GM21737 (cell line): ENCODE measurements at regions not wholly inside any gene's neighbourhood (a gene's known extent, or its start where the extent isn't known, plus 50 kb on each side); places are given as distances from the start of the nearest gene placed in this dataset.
"Not testable (repeated sequence)": the region's sequence is repeated elsewhere in the genome, so short reads cannot be mapped to it uniquely, and the experiment has no call there.

Experiments used
- ATAC-seq: cut with Tn5 transposase; IDR thresholded peaks from one replicate; pipeline ENCODE4 v1.9.1; 2021; ENCODE audit warnings: mild to moderate bottlenecking, moderate library complexity; ENCODE audit not compliant: unreplicated experiment

DNA sequence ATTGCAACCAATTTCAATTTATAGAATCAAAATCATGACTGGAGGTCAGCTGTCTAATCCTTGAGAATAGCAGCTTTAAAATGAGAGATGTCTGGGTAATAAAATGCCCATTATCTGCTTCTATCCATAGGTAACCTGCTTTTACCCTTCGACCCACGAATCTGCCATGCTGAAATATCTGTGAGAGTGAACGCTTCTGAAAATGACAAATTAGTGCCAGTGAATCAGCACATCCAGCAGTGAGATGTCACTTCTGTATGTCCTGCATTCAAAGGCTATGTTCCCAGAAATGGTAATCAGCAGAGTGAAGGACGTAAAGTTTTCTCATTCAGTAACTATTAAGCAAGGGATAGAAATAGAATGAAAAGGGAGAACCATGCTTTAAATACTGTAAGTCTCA is 532.4 kb upstream of the ITGA1 start:
- no peak for ATAC-seq

DNA sequence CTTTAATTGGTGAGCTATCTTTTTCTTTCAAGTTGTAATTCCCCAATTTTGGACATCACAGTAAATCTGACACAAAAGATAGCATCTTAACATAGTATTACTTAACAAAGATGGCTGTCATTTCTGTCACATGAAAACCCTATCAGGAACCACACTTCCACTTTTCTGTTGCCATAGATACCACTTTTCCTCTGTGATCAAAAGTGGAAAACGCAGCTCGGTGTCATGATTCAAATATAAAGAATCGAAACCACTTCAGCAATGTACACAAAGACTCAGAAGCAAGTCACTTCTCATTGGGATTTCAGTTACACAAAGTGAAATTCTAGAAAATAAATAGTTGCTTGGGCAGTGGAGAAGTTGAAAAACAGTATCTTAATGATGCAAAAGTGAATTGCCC is 524.9 kb upstream of the ITGA1 start:
- ATAC-seq = no peak

- ATAC-seq = no peak
Observed at GRCh38 chr5:52269401-52269800, 518.3 kb upstream of the ITGA1 start.

- ATAC-seq = no peak
Observed at GRCh38 chr5:52269859-52270258, 517.9 kb upstream of the ITGA1 start.

DNA sequence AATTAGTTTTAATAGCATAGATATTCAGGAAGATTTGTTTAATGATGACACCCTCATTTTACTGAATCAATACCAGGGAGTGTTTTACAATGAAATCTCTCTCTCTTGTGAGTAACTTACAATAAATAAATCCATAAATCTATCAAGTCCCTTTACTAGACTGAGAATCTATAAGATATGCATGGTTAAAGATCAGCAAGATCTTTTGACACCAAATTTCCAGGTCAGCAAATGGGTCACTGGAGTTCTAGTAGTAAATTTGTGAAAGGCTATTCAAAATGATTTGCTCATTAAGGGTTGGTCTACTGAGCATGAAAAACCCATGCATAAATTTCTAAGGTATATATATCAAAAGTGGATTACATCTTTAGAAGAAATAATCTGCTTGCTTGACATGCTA is 512.1 kb upstream of the ITGA1 start:
- ATAC-seq = no peak

DNA sequence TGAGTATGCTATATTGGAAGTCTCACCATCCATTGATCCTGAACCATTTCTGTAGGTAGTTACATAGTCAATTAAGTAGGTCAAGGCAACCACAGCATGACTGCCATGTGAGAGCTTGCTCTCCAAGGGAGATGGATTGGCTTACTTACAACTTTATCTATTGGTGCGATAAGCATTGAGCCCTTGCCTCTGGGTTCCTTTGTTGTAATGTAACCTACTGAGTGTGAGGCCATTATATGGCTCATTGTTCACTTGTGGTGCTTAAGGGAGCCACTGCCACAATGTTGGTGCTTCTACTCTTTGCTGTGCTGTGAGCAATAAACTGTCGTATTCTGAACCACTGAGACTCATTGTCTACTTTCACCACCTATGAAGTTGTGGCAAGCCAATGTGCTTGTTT is 510.6 kb upstream of the ITGA1 start:
- ATAC-seq = no peak

DNA sequence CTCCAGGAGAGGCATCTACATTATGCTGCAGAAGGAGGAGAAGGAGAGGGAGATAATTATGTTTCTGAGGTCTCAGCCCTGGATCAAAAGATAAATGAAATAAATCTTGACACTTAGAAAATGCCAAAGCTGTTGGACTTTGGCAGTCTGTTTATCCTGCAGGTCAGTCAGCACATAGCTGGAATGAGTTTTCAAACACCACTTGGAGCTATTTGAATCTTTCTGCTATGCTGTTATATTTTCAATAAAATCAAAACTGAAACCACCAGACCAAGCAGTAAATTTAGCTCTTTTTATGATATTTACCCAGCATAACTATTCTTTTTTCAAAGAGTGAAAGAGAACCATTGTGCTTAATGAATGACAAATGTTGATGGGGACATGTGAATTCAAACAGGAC is 505.1 kb upstream of the ITGA1 start:
- ATAC-seq = no peak

DNA sequence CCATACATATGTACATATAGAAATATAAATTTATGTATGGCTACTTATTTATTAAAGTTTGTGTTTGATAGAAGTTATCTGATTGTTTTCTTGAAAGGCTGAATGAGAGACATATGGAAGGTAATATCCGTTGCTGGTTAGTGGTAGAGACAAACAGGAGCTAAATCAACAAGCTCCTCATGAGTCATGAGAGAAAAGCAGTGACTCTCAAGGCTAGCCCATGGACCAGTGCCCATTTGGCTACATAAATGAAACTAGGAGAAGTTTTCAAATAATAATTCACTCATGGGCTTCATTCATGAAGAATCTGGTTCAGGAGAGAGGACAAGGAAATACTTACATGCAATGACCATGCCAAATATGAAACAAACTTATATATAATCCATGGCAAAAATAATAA is 504.5 kb upstream of the ITGA1 start:
- no peak for ATAC-seq

DNA sequence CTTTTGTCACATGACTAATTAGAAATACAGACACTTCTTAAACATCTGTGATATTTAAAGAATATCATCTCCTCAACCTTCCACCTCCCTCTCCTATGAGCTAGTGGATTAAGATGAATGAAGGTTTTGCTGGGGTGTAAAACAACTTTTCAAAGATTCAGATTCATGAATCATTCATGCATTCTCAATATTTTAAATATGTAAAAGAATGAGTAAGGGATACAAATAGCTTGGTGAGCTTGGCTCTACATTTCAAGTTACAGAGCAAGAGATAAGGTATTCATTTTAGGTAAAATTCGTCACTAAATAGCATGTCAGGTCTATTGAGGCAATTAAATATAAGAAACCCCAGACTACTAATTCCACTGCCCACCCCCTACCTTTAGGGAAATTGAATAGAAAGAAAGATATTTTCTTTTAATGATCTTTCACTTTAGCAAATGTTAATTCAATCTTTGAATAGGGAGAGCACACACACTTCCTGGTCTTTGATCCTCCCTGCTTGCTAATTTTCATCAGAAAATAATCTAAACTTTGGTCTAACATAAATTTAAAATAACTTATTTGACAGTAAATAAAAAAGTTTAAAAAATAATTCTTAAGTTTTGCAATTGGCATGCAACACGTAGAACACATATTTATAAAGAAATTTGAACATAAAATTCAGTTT is 486.9 kb upstream of the ITGA1 start:
- ATAC-seq = no peak

DNA sequence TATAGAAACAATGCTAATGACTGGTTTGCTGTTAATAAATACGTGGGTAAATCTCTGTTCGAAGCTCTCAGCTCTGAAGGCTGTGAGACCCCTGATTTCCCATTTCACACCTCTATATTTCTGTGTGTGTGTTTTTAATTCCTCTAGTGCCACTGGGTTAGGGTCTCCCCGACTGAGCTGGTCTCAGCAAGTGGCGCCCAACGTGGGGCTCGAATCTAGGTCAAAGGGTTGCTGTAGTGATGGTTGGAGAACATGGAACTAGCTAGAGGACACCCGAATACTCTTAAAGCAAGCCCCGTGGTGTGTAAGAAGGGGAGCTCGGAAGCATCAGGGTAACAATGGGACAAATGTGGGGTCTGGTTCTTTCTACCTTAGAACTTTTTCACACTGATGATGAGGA is 482.9 kb upstream of the ITGA1 start:
- not testable (repeated sequence) for ATAC-seq

GRCh38 chr5:52328220-52328806 is 459.4 kb upstream of the ITGA1 start:
- ATAC-seq = no peak

- ATAC-seq = no peak
Observed at GRCh38 chr5:52331725-52332124, 456.0 kb upstream of the ITGA1 start.

DNA sequence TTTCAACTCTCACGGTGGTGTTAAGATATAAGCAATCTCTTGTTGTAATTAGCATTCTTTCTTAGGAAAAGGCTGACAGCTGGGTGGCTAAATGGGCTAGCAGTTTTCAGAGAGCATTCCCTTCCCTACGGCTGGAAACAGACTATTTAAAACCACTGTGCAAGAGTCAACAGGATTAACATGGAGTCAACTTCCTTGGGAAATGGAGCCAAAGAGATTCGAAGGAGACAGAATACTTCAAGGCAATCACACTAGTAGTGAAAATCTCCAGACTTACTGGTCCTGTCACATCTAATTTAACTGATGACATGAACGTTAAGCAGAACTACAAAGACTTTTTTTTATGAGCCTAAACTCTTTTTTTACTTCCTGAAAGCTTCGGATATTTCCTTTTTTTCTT is 453.3 kb upstream of the ITGA1 start:
- ATAC-seq = no peak

GRCh38 chr5:52339285-52339684 is 448.4 kb upstream of the ITGA1 start:
- no peak for ATAC-seq

DNA sequence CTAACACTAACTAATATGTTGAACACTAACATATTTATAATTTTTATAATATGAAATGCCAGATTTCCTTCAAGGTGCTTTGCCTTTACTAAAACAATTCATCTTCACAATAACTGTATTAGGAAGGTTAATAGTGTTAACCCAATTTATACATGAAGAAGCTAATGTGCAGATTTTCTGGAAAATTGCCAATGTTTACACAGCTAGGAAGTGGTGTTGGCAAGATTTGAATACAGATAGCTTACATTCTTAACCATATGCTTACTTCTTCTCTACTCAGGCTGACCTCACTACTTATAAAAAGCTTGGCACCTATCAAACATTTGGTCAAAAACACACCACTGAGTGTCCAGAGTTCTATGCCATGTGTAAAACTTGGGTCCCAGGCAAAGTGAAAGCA is 445.4 kb upstream of the ITGA1 start:
- ATAC-seq = no peak

DNA sequence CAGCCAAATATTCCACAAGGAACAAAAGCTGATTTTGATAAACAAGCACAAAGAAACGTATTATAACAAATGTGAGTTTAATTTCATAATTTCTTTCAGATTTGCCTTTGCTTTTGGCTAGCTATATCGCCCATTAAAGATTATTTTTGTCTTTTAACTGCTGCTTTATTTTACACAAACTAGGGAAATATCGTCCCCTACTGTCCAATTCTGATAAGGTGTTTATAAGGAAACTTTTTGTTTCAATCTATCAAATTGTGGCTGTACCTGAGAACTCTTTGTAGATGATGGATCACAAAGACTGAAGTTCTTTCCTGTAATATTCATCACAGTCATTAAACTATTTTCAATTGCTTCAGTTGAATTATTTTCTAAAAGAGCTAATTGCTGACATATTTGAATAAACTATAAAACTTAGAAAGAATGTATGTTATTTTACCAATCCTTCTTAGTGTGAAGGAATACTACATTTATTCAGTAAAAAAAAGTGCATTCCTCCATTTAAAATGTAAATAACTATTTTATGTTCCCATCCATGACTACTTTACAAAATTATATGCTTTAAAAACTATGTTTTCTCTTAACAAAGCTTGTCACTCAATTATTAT is 431.3 kb upstream of the ITGA1 start:
- no peak for ATAC-seq

DNA sequence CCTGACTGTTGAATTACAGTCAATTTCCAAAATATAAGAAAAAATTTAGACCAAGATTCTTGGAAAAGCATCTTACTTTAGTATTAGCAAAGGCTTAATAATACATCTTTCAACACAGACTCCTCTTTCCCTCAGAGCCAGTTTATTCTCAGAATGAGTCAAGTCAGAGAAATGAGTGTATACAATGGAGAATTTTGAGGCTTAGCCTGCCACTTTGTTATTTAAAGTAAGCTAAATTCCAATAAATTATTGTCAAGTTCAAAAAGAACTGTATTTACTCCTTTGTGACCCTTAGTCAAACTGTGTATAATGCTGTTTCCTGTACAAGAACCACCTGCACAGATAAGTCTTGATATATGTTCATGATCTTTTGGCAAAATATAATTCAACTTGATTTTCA is 428.5 kb upstream of the ITGA1 start:
- no peak for ATAC-seq

DNA sequence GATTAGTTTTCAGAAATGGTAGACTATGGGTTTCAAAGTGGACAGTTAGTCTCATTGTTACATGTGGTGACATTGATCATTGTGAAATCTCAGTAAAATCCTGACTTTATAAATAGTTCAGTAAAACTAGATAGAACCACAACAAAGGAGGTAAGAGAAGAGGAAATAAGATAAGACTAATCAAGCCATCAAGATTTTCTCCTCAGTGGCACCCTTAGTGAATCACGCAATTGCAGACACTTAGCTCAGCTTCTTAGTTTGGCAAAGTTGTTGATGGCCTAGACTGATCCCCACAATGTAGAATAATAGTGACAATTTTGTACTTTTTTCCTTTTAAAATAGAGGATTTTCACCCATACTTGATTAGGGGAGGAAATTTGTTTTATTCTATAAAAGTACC is 426.7 kb upstream of the ITGA1 start:
- no peak for ATAC-seq

DNA sequence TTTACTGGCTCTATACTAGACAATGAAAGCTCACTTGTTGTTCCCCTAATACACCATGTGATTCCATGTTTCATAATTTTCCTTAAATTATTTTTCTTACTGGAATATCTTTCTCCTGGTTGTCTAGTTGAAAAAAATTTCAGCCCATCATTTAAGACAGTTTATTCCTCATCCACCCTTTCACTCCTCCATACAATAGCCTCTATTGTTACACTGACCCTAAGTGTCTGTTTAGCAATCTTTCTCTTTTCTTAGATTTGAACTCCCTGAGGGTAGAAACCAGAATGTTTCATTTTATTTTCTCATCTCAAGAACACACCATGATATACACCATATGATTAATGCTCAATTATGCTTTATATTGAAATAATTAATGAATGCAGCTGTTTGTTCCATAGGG is 413.4 kb upstream of the ITGA1 start:
- no peak for ATAC-seq

DNA sequence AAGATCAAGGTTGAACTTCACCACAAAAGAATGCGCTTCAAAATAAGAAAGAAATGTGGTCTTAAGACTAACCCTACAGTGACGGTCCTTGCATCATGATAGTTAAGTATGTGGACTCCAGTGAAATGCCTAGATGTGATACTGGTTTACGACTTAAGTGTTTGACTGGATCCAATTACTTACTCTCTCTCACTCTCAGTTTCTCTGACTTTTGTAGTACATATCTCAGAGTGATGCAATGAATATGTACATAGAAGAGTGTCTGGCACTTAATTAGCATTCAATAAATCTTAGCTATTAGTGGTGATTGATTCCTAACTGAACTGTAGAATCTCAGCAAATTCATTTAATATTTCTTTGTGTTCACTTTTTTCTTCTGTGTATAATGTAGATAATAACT is 411.7 kb upstream of the ITGA1 start:
- no peak for ATAC-seq

DNA sequence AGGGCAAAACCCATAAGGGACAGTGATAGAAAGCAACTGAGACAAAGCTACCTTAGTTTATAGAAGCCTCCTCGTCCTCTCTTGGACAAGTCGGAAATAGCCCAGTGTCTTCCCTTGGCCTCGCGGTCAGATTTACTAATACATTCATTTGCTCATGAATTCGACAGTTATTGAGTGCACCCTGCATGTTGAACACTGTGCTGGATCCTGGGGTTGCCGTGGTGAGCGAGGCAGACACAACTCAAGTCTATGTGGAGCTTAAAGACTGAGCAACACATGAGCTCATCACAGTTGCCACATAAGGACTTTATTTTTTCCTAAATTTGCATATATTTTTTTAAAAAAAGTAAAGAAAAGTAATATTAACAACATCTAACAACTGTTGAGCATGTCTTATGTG is 411.1 kb upstream of the ITGA1 start:
- ATAC-seq = no peak

- ATAC-seq = no peak
Observed at GRCh38 chr5:52378237-52378636, 409.5 kb upstream of the ITGA1 start.

DNA sequence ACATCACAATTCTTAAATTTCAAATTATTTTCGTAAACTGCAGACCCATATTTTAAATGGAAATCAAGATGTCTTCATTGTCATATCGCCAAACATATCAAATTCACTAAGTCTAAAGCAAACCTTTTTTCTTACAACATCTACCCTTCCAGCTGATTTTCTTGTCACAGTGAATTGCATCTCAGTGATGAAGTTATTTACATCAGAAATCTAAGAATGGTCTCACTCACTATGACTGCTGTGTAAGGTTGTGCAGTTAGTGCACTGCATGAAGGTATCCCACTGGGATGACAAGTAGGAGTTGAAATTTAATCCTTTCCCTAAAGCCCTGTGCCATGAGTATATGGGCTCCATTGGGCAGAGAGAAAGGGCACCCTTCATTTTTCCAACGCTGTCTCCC is 399.4 kb upstream of the ITGA1 start:
- no peak for ATAC-seq
